ENCODE measurements at regions not wholly inside any gene's neighbourhood (a gene's known extent, or its start where the extent isn't known, plus 50 kb on each side); places are given as distances from the start of the nearest gene placed in this dataset.
"Not testable (repeated sequence)": the region's sequence is repeated elsewhere in the genome, so short reads cannot be mapped to it uniquely, and the experiment has no call there.

- DNase-seq (ENCODE audit: low spot score) = no peak
Measured at GRCh38 chr6:1445650-1446330, 56.4 kb downstream of the FOXF2 start.

GRCh38 chr6:1449896-1450295 lies 60.5 kb downstream of the FOXF2 start:
- no peak for DNase-seq (ENCODE audit: low spot score)

- no peak for DNase-seq (ENCODE audit: low spot score)
Measured at GRCh38 chr6:1453024-1453423, 63.6 kb downstream of the FOXF2 start.

GRCh38 chr6:1456816-1457215 lies 67.4 kb downstream of the FOXF2 start:
- not testable (repeated sequence) for DNase-seq (ENCODE audit: low spot score)

- DNase-seq (ENCODE audit: low spot score) = no peak
Measured at GRCh38 chr6:1461207-1461606, 71.8 kb downstream of the FOXF2 start.

GRCh38 chr6:1461736-1462135 lies 72.4 kb downstream of the FOXF2 start:
- no peak for DNase-seq (ENCODE audit: low spot score)

- no peak for DNase-seq (ENCODE audit: low spot score)
Measured at GRCh38 chr6:1463275-1463674, 73.9 kb downstream of the FOXF2 start.

GRCh38 chr6:1463751-1464426 lies 74.5 kb downstream of the FOXF2 start:
- no peak for DNase-seq (ENCODE audit: low spot score)

- DNase-seq (ENCODE audit: low spot score) = peak; percentile 51
Measured at GRCh38 chr6:1464781-1465370, 75.5 kb downstream of the FOXF2 start.

GRCh38 chr6:1468126-1468525 lies 78.8 kb downstream of the FOXF2 start:
- no peak for DNase-seq (ENCODE audit: low spot score)

- no peak for DNase-seq (ENCODE audit: low spot score)
Measured at GRCh38 chr6:1470040-1470439, 80.7 kb downstream of the FOXF2 start.

GRCh38 chr6:1472643-1473042 lies 83.3 kb downstream of the FOXF2 start:
- DNase-seq (ENCODE audit: low spot score) = no peak

GRCh38 chr6:1473166-1473565 lies 83.8 kb downstream of the FOXF2 start:
- no peak for DNase-seq (ENCODE audit: low spot score)

- DNase-seq (ENCODE audit: low spot score) = no peak
Measured at GRCh38 chr6:1473598-1473997, 84.2 kb downstream of the FOXF2 start.

- DNase-seq (ENCODE audit: low spot score) = no peak
Measured at GRCh38 chr6:1474205-1474604, 84.8 kb downstream of the FOXF2 start.

- no peak for DNase-seq (ENCODE audit: low spot score)
Measured at GRCh38 chr6:1475174-1475573, 85.8 kb downstream of the FOXF2 start.

- no peak for DNase-seq (ENCODE audit: low spot score)
Measured at GRCh38 chr6:1477432-1478090, 88.2 kb downstream of the FOXF2 start.

GRCh38 chr6:1478163-1478826 lies 88.9 kb downstream of the FOXF2 start:
- not testable (repeated sequence) for DNase-seq (ENCODE audit: low spot score)

- no peak for DNase-seq (ENCODE audit: low spot score)
Measured at GRCh38 chr6:1479095-1479494, 89.7 kb downstream of the FOXF2 start.

GRCh38 chr6:1479601-1480221 lies 90.3 kb downstream of the FOXF2 start:
- DNase-seq (ENCODE audit: low spot score) = no peak

- no peak for DNase-seq (ENCODE audit: low spot score)
Measured at GRCh38 chr6:1481286-1481685, 91.9 kb downstream of the FOXF2 start.
